Hematopoietic multipotent progenitor cell treated with erythropoietin and hydrocortisone succinate and interleukin-3 and kit ligand, for 4 days (in vitro differentiated cells): ENCODE measurements at regions not wholly inside any gene's neighbourhood (a gene's known extent, or its start where the extent isn't known, plus 50 kb on each side); places are given as distances from the start of the nearest gene placed in this dataset.
"Not testable (repeated sequence)": the region's sequence is repeated elsewhere in the genome, so short reads cannot be mapped to it uniquely, and the experiment has no call there.

Experiments
- DNase-seq: peaks from one replicate; pipeline ENCODE4 v3.0.0-alpha.2; 2015

DNA sequence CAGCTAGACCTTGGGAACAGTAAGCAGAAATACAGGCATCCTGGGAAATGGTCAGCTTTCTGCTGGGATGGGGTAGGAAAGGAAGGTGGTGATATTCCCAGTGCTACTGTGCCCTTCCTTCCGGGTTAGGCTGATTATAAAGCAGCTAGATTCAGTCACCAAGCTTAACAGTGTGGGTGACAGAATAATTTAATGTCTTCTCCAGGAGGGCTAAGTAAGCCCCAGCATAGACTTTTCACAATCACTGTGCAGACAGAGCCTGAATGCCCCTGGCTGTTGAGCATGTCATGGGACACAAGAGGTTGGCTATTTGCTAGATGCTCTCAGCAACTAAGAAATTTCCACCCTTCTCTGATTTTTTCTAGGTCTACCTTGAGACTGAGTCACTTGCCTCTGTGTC, 513.0 kb downstream of the TOX3 start:
- DNase-seq: no peak

DNA sequence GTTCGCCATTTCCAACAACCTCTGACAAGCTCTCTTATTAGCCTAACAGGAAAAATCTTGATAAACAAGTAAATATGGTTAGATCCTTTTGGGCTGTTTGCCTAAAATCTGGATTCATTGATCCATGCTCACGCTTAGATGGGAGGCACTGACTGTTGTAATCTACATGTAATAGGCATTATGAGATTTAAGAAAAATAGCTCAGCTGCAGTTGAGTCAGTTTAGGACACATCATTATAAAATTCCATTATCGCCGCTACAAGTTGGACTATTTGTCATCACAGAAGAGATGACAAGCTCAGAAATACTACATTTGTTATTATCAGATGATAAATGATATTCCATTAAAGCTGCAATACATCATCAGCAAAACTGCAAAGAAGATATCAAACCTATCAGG, 524.0 kb downstream of the TOX3 start:
- no peak for DNase-seq

DNA sequence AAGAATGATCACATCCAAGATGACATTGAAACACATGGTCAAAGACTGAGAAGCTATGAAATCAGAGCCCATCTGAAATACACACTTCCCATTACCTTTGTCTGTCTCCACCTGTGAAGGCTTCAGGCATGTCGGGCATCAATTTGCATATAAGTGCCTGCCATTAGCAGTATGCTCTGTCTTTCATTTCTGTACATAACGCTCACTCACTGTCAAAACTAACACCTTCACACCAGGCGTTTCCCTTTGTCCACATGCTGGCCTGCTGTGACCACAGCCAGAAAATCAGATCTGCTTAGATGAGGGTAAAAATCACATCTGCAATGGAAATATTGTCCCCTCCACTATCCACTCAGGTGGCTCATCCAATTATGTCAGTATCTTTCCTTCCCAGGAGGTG, 524.8 kb downstream of the TOX3 start:
- no peak for DNase-seq

DNA sequence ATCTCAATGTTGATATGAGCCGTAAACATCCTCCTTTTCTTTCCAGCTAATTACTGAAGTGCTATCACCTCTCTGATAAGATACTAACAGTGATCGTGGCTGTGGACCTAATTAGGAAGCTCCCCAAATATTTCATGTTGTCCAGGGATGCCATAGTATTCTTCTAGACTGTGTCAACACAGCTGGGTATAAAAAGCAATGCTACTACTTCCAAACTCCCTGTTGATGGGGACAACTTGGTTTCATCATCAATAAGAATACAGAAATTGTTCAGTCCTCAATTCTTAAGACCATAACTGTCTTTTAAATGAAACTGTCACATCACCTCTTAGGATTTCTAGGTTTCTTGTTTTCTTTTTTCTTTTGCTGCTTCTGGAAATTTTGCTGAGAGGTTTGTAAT, 530.6 kb downstream of the TOX3 start:
- no peak for DNase-seq

DNA sequence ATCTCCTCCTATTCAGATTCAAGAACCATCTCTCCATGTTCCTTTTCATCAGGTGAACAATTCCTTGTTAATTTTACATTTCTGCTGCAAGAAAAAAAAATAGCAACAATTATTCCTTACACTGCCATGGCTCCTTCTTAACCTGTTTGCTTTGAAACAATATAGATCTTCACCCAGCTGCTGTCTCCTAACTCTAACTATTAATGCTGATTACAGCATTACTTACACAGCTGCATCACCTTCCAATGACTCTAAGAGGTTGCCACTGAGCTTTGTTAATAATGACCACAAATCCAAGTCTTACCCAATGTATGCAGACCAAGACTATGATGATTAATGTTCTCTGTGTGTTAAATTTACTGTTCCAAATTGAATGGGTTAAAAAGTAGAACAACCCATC, 541.4 kb downstream of the TOX3 start:
- DNase-seq: no peak

- DNase-seq: no peak
Measured at GRCh38 chr16:52004343-52004742, 542.6 kb downstream of the TOX3 start.

DNA sequence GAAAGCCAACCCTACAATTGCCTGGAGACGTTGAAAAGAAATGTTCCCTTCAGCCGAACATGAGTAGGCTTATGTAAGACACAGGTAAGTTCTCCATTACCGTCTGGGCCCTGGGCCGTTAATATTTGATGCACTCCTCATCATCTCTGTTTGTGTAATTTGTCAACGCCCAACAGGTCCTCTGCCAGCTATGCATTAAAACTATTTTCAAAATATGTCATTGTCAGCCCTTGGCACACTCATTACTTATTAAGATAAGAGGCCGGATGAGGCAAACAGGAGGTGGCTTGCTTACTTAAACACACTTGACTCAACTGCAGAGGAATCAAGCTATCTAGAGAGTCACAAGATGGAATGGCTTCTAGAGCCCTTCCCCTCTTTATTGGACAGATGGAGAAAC, 544.9 kb downstream of the TOX3 start:
- no peak for DNase-seq

DNA sequence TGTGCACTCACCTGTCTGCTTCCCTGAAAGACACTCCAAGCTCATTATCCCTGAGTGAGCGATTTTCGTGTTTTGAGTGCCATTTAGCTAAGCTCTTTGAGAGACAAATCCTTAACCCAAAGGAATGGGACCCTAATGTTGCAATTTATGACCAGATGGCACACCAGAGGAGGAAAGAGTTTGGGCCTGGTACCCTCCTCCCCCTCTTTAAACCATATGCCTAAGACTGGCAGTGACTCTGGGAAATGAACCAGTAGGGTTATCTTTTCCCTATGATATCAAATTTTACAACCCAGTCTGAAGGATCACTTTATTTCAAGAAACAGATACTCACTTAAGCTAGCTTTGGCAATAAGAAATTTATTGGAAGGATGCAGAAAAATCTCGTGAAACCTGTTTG, 550.4 kb downstream of the TOX3 start:
- no peak for DNase-seq

DNA sequence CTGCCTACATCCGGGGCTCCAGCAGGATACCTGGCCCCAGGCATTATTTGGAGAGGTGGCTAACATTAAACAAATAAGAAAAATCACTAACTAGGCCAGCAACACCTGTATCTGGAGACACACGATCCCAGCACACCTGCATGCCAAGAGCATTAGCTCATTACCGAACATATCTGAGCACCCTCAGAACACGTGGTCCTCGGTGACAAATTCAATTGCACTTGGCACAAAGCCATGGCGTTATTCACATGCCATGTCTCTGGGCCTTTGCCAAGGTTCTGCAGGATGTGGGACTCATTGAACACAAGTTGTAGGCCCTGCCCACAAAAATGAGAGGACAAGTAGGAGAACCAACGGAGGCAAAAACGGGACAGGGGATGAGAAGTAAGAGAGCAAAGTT, 552.3 kb downstream of the TOX3 start:
- no peak for DNase-seq

DNA sequence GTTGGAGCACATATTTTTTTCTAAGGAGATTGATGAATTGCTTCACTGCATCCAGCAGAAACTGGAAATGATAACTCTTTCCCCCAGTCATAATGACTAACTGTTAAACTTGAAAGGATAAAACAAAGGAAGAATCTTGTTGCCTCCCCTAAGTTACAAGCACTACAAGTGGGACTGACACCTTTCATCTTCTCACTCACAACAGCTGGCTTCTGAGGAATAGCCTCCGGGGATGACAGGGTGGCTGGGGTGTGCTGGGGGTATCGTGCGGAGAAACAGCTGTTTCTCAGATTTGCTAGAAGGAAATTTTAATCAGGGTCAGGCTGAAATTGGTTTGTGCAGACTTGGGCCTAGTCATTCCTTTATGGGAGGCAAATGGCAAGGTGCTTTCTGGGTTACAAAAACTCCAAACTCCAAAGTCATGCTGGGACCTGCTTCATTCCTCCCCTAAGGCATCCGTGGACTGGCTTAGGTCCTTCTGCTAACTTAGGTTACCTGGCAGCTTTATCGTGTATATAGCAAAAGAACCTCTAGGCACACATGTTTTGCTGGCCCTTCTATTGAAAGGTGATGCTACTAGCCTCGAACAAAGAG, 557.2 kb downstream of the TOX3 start:
- DNase-seq: no peak

GRCh38 chr16:51988977-51989376, 558.0 kb downstream of the TOX3 start:
- no peak for DNase-seq

DNA sequence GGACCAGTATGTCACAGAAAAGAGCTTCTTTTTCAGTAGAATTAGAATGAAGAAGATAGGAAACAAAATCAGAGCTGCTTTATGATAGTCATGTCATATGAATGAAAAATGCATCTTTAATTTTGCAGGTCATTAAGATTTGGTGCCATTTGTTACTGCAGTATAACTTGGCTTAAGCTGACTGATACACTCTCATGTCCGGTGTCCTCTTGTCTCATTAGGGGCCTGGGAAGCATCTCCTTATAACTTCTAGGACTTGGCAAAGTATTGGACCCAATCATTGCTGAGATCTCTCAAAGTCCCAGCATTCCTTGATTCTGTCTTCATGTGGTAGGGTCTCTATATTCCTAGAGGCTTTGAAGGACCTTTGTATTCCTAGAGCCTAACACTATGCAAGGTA, 559.4 kb downstream of the TOX3 start:
- DNase-seq: no peak

- DNase-seq: no peak
Measured at GRCh38 chr16:51986717-51987116, 560.2 kb downstream of the TOX3 start.

- no peak for DNase-seq
Measured at GRCh38 chr16:51986301-51986700, 560.6 kb downstream of the TOX3 start.

- no peak for DNase-seq
Measured at GRCh38 chr16:51985126-51985525, 561.8 kb downstream of the TOX3 start.

GRCh38 chr16:51984395-51984794, 562.5 kb downstream of the TOX3 start:
- DNase-seq: no peak

- DNase-seq: peak; percentile 83
Measured at GRCh38 chr16:51982715-51983680, 563.9 kb downstream of the TOX3 start.

- DNase-seq: no peak
Measured at GRCh38 chr16:51981725-51982124, 565.2 kb downstream of the TOX3 start.

DNA sequence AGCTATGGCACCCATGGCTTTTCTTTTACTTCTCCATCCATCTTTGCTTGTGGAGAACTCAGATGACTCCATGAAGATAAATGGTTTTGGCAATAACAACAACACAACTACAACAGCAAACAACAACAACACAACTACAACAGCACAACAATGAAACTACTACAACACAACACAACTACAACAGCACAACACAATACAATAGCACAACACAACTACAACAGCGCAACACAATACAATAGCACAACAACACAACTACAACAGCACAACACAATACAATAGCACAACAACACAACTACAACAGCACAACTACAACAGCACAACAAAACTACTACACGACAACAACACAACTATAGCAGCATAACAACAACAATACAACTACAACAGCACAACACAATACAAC, 569.4 kb downstream of the TOX3 start:
- DNase-seq: not testable (repeated sequence)

- peak; percentile 2 for DNase-seq
Measured at GRCh38 chr16:51971184-51971583, 575.8 kb downstream of the TOX3 start.

DNA sequence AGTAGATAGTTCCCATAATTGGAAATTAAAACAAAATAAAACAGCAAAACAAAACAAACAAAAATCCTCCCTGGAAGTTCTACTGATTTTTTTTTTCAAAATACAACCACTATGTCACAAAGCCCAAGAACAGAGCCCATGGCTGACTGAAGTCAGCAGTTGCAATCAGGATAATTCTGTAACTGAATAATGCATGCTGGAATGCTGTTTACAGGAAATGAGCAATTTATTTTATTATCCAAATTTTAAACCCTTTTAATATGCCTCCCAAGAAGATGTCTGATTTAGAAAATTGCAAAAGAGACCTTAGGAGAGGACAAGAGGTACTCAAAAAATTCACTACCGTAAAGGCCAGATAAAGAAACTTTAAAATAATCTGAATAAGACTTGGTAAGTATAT, 578.2 kb downstream of the TOX3 start:
- DNase-seq: no peak

DNA sequence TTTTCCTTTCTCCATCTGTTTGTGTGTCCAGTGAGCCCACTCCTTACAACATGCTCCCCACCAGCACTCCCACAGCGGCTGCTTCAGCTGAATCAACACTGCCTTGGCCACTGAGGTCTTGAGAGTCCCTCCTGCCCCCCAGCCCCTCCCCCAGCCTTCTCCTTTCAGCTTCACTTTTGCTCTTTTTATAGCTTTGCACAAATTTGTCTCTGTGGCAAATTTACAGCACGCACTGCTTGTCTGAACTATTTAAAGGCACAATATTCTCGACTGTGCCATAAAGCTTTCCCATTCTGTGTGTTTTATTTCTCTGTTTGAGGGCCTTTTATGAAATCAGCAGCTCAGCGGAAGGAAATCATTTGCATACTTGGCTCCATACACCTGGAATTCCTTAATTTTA, 579.3 kb downstream of the TOX3 start:
- no peak for DNase-seq

GRCh38 chr16:51960931-51961330, 586.0 kb downstream of the TOX3 start:
- DNase-seq: no peak

DNA sequence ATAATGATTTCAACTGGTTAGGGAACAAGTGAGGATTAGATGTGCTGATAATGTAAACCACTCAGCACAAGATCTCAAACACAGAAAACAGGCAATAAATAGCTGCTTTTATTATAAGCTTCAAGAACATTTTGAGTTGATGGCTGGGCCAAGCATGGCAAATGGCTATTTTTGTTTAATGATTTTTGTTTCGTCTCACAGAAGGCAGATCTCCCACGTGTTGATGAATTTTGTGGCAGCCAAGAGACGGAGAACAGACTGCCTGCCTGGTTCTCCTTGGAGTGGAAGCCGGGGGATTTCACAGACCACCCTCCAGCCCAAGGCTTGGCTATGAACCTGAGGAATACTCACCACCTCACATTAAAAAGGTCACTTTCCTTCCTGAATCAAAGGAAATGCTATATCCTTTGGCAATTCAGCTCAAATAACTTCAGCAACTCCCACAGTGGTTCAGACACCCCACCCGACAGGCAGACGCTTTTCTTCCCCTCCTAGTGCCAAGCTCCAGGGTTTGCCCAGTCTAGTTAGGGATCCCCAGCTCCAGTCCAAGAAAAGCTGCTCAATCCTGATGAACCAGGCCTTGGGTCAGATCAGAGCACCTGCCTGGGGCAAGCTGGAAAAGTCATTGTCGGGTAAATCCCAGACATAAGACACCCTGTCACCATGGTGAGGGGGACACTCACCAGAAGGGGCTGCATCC, 593.5 kb downstream of the TOX3 start:
- DNase-seq: no peak
